GM19240 (cell line): ENCODE measurements at regions not wholly inside any gene's neighbourhood (a gene's known extent, or its start where the extent isn't known, plus 50 kb on each side); places are given as distances from the start of the nearest gene placed in this dataset.
"Not testable (repeated sequence)": the region's sequence is repeated elsewhere in the genome, so short reads cannot be mapped to it uniquely, and the experiment has no call there.

Source experiments
- DNase-seq: peaks from one replicate; pipeline ENCODE4 v3.0.0; 2011; ENCODE audit warnings: low spot score; ENCODE audit not compliant: insufficient read length

DNA sequence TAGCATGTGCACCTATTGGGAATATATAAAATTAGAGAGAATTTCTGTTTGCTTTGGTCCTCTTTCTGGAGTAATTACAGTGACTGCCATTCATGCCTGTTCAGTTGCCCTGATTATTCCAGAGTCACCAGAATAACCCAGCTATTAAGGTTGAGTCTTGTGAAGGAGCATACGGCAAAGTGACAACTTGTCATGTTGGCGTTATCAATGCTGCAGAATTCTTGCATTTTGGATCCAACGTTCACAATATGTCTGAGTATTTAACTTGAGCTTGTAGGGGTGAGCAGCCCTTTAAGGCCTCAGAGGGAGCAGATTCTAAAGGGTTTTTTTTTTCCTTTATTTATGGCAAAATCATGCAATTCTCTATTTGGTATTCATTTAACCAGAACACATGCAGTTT lies 419.4 kb upstream of the MGMT start:
- DNase-seq = no peak

GRCh38 chr10:129048513-129048912 lies 418.5 kb upstream of the MGMT start:
- no peak for DNase-seq

DNA sequence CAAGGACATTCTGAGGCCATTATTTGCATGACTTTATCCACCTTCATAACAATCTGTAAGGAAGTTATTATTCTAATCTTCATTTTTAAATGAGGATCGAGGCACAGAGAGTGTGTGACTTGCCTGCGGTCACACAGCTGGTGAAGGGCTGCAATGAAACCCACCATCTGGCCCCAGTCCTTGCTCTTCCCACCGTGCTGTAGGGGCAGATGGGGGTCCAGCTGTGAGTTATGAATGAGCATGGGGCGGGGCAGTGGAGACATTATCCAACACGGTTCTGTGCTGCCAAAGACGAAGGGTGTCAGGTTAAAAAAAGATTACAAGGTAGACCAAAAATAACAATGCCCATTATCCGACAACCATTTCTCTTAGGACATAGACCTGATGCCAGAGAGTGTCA lies 417.5 kb upstream of the MGMT start:
- no peak for DNase-seq

DNA sequence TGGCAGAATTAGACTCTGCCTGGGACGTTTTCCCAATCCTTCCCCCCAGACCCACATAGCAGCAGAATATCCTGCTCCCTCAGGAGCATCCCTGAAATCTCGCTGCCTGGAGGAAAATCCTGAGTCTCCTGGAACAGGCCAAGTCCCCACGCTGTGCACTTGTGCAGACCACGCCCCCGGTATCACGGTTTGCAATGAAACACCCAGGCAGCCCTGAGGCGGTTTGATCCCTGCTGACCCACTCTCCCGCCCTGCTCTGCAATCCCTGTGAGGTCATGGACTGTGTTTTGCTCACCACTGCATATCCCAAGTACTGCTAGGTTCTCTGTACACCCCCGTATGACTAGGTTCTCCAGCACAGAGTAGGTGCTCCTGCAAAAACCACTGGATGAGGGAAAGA lies 411.8 kb upstream of the MGMT start:
- DNase-seq = no peak

DNA sequence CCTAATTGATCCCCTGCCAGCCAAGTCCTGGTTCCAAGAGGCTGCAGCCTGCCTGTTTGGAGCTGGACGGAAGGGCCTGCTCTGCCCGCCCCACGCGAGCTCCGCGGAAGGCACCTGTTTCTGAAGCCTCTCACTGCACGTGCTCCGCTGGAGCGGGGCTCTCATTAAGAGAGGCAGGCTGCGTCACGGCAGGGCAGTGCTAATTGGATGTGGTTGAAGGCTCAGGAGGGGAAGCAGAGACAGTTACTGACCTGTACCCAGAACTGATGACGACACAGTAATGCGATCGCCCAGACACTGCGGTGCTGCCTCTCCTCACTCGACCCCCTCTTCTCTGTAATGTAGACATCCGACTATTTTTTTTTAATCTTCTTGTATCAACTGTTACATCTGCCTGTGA lies 411.1 kb upstream of the MGMT start:
- DNase-seq = no peak

DNA sequence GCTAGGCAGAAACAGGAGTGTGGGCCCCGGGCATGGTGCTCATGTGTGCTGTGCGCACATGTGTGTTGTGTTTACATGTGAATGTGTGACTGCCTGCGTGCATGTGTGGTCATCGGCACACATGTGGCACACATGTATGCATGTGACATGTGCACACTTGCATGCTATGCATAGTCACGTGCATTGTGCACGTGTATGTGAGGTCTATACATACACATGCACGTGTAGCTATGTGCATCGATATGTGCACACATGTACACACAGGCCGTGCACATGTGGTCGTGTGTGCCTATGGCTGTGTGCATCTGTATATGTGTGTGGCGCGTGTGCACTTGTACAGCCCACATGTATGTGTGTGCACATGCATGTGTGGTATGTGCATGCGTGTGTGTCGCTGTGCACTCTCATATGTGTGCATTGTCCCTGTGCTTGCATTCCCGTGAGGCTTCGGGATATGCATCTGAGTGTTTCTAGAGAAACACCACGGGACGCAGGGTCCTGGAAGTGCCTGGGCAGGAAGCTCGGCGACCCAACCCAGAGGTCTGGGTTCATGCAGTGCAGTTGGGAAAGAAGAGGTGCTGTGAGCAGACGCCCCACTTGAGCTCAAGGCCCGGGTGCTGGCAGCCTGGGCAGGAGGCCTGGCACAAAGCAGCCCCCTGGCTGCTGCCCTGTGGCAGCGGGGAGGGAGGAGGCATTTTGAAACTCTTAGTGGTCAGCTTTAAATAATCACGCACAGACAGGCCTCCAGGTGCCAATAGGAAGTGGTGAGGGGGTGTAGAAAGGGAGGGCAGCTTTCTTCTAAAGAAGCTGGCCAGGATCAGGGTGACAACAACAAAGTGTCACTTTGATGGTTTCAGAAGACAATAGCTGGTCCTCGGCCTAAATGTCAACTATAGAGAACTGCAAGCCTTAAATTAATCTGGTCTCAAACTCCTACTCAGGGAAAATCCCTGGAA lies 410.0 kb upstream of the MGMT start:
- DNase-seq = no peak

GRCh38 chr10:129057856-129058663 lies 409.0 kb upstream of the MGMT start:
- DNase-seq = no peak

DNA sequence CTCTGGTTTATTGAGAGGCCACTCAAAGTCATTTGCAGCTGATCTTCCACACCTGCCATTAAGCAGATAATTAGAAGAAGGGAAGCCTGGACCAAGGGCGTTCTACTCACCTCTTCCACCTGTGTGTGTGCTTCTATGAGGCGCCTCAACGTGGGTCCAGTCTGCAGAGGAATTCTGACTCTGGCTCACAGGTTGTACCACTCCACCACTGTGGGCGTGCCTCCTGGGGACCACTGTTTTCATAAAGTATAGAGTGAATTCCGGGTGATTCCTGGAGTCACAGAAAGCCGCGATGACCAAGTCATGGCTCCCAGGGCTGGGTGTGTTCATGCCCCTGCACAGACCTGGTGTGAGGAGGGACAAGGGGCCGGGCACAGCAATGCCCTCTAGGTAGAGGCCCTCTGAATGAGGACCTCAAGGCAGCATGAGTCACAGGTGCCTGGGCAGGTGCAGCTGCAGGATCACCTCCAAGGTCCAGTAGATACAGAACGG lies 408.3 kb upstream of the MGMT start:
- no peak for DNase-seq

- no peak for DNase-seq
These were observed 407.1 kb upstream of the MGMT start for GRCh38 chr10:129059977-129060376.

DNA sequence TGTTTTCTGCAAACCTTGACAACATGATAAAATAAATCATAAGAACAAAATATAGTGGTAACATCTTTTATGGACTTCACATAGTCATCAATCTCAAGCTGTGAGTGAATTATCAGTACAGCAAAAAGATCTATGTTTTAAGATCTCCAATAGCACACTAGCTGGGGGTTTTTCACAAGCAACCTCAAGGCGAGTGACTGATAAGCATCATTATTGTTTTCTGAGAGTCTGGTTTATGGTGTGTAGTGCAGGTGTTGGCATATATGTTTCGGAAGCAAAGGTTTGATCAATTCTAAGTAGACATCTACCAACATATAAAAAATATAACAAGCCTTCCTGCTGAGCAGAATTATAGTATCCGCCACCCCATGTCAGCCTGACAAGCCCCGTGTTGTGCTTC lies 403.8 kb upstream of the MGMT start:
- no peak for DNase-seq

DNA sequence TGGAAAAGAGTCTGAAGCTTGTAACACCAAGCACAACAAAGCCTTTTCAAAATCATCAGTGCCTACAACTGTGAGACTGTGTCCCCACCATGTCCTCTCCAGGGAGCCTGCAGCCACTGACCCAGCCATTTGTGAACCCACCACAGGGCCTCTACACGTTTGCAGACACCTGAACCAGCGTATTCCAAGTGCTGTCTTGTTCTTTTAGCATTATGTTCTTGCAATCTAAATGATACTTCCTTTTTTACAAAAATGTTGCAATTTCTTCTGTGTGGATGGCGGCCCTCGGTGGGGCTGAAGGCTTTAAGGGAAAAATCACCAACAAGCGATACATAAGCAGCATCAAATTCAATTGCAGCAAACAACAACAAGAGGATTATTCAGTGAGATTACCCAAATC lies 403.2 kb upstream of the MGMT start:
- DNase-seq = no peak

DNA sequence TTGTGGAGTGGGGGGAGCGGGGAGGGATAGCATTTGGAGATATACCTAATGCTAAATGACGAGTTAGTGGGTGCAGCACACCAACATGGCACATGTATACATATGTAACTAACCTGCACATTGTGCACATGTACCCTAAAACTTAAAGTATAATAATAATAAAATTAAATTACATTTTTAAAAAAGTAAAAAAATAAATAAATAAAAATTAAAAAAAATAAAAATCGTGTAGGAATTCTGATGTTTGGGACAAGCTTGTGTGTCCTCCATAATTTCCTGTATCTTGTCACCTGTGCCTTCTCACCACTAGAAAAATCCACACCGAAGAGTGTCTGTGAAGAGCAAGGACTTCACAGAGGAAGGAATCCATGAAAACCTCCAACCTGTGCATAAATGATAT lies 400.5 kb upstream of the MGMT start:
- DNase-seq = not testable (repeated sequence)

- not testable (repeated sequence) for DNase-seq
These were observed 395.6 kb upstream of the MGMT start for GRCh38 chr10:129071411-129071810.

DNA sequence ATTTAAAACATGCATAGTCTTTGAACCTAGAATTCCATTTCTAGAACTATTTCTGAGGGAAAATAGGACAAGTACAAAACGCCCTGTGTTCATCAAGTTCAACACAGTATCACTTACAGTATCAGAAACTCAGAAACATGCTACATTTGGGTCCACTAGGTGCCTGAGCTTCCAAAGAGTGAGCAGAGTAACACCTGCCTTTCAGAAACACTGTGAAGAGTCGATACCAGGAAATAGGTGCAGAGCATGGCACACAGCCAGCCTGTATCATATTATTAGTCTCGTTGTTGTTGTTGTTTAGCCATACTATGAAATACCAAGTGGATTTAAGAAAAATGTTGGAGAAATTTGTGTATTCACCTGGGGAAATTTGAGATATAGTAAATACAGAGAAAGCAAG lies 392.1 kb upstream of the MGMT start:
- DNase-seq = no peak

DNA sequence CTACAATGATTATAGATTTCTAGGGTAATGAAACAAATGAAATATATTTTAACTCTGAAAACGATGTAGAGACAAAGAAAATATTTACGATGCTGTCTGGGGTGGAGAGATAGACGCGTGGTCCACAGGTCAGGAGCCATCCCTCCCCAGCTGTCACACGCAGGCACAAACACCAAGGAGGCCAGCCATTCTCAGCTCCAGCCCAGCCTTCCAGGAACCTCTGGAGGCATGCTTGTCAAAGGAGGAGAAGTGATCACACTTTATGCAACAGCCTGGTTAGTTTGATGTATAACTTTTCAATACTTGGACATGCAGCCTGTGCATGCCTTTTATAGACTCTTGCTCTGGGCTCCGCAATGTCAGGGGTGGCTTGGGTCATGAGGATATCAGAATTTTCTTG lies 391.5 kb upstream of the MGMT start:
- no peak for DNase-seq

DNA sequence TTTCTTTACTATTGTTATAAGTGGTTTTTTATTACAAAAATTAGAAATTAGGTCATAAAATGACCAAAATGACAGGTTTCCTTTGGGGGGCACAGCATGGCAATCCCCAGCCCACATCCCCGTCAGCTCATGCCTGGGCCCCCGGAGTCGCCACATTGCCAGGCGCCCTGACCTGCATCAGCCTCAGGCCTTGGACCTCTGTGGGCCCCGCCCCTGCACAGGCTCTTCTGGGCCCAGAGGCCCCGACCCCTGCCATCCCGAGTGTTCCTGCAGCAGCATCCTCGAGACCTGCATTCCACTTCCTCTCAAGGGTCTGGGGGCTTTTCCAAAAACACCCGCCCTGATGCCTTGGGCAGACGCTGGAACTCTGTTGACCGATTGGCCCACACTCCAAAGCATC lies 391.1 kb upstream of the MGMT start:
- no peak for DNase-seq

DNA sequence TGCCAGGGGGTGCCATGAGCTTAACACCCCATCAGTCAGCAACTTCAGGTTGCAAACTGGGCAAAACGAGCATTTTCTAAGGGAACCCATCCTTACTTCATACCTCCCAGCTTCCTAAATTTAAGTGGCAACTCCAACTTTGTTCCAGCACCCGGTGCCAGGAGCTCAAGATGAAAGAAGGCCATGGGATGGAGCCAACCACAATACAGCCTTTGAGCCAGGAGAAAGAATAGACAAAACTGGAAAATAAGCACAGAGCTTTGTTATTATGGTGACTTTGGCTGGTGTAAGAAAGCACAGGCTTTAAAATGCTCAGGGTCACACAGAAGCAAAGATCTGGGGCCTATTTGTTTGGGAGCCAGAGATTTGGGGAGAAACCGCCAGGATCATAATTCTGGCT lies 388.7 kb upstream of the MGMT start:
- no peak for DNase-seq

GRCh38 chr10:129078746-129079145 lies 388.3 kb upstream of the MGMT start:
- DNase-seq = no peak

- no peak for DNase-seq
These were observed 387.3 kb upstream of the MGMT start for GRCh38 chr10:129079705-129080104.

- DNase-seq = no peak
These were observed 381.2 kb upstream of the MGMT start for GRCh38 chr10:129085811-129086210.

- no peak for DNase-seq
These were observed 377.7 kb upstream of the MGMT start for GRCh38 chr10:129089341-129089740.

GRCh38 chr10:129090165-129090564 lies 376.9 kb upstream of the MGMT start:
- DNase-seq = no peak
